Fibroblast of lung (primary cell): ENCODE measurements at regions not wholly inside any gene's neighbourhood (a gene's known extent, or its start where the extent isn't known, plus 50 kb on each side); places are given as distances from the start of the nearest gene placed in this dataset.

Experiments
- CTCF ChIP-seq, 2 donors: IDR thresholded peaks in 1 of 2; conservative IDR thresholded peaks in 1 of 2; 1 replicate in 1 of 2; 2 replicates in 1 of 2; pipeline ENCODE4 v1.5.1; 2011 to 2012; ENCODE audit warnings: low read length in 2 of 2, control low read depth in 1 of 2, inconsistent platforms in 1 of 2, low read depth in 1 of 2, mild to moderate bottlenecking in 1 of 2
- EZH2 ChIP-seq: IDR thresholded peaks from 2 replicates; pipeline ENCODE4 v1.5.1; 2012; ENCODE audit warnings: low read length, control low read depth, mild to moderate bottlenecking; ENCODE audit errors: missing control alignments

- TF ChIP-seq CTCF (conservative IDR thresholded peaks at IDR 0.05 in 1 of 2, IDR thresholded peaks at IDR 0.05 in 1 of 2; ENCODE audit: low read depth in 1 of 2, low read length in 2 of 2) (no peak), EZH2 (no peak)
These were observed 80.4 kb upstream of the MARCHF11 start for GRCh38 chr5:16260000-16260399.
